Skin epidermis (tissue), 12 donors: ENCODE measurements at regions not wholly inside any gene's neighbourhood (a gene's known extent, or its start where the extent isn't known, plus 50 kb on each side); places are given as distances from the start of the nearest gene placed in this dataset.
A peak's percentile ranks its signal among the peaks of the same experiment; 100 is the strongest.

Experiments used
- H3K27ac ChIP-seq, 21 experiments: fragments of 200-600 bp; sonication (generic) in 11 of 21; one replicate each; pipeline ENCODE4 v1.5.0; 2020; ENCODE audit warnings: mild to moderate bottlenecking in 3 of 21, inconsistent platforms in 2 of 21, moderate library complexity in 2 of 21
- H3K4me3 ChIP-seq, 7 experiments: fragments of 200-600 bp; sonication (generic) in 2 of 7; one replicate each; pipeline ENCODE4 v1.5.0; 2020; ENCODE audit warnings: inconsistent platforms in 2 of 7, mild to moderate bottlenecking in 2 of 7, moderate library complexity in 1 of 7

GRCh38 chr13:24093047-24093446 lies 67.5 kb upstream of the SPATA13 start:
- Histone ChIP-seq H3K4me3 (no peak overlapping the region), H3K27ac (no peak overlapping the region)

DNA sequence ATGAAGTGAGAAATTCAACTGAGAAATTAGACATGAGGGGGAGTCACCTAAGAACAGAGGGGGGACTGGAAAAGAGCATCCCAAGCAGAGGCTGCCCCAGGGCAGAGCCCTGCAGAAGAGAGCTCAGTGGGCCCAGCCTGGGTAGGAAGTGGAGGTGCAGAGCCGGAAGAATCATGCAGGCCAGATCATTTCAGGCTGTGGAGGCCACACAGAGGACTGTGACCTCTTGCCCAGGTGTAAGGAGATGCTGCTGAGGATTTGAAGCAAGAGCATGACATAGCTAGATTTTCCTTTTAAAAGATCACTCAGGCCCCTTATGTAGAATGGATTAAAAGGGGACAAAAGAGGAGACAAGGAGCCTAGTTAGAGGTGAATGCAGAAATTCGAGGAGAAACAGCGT lies 63.9 kb upstream of the SPATA13 start:
- Histone ChIP-seq H3K27ac (no peak overlapping the region), H3K4me3 (no peak overlapping the region)

GRCh38 chr13:24097064-24097463 lies 63.5 kb upstream of the SPATA13 start:
- H3K4me3 ChIP-seq, result no peak overlapping the region
- no peak overlapping the region for H3K27ac ChIP-seq

- Histone ChIP-seq H3K4me3 (no peak overlapping the region), H3K27ac (no peak overlapping the region)
These were observed 62.9 kb upstream of the SPATA13 start for GRCh38 chr13:24097667-24098066.

GRCh38 chr13:24099490-24099889 lies 61.0 kb upstream of the SPATA13 start:
- no peak overlapping the region for H3K27ac ChIP-seq
- no peak overlapping the region for H3K4me3 ChIP-seq

DNA sequence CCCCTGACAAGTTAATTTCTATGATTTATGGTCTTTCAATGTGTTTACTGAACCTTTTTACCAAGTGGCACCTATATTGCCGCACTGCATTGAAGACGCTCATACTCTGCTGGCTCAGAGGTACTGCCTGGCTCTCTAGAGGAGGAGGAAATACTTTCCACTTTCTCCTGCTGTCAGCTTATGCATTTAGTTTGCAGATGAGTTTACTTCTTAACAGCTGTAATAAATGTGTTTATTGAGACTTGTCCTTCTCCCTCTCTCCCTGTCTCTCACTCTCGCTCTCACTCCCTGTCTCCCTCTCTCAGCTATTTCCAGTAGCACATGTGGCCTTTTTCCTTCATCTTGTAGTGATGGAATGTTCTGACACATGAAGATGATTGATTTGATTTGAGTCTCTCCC lies 60.3 kb upstream of the SPATA13 start:
- Histone ChIP-seq H3K27ac (no peak overlapping the region), H3K4me3 (no peak overlapping the region)

GRCh38 chr13:24103782-24104372 lies 56.6 kb upstream of the SPATA13 start:
- H3K4me3 ChIP-seq, result no peak overlapping the region
- no peak overlapping the region for H3K27ac ChIP-seq

GRCh38 chr13:24104723-24105122 lies 55.8 kb upstream of the SPATA13 start:
- Histone ChIP-seq H3K27ac (no peak overlapping the region), H3K4me3 (no peak overlapping the region)

DNA sequence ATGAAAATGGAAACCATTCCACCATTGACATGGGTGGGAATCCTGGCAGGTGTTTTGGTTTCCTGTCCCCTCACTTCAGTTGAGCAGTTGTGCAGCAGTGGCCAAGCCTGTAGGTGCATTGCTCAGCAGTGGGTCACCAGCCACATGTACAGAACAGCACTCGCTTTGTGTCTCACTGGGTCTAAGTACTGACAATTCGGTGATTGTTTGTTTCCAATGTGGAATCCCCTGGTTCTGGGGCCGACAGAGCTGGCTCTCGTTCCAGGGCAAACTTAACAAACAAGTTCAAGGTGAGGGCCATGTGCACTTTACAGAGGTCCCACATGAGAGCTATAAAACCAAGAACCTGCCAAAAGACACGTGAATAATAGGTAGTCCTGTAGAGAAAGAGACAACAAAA lies 54.1 kb upstream of the SPATA13 start:
- H3K27ac ChIP-seq, result no peak overlapping the region

GRCh38 chr13:24107955-24108614 lies 52.4 kb upstream of the SPATA13 start:
- Histone ChIP-seq H3K4me3 (no peak overlapping the region), H3K27ac (peak overlapping the region in 2 of 21 experiments; percentile 28 to 42)

More for the DNA sequence above, 54.1 kb upstream of the SPATA13 start:
- no peak overlapping the region for H3K4me3 ChIP-seq

- no peak overlapping the region for H3K27ac ChIP-seq
- H3K4me3 ChIP-seq, result no peak overlapping the region
These were observed 51.9 kb upstream of the SPATA13 start for GRCh38 chr13:24108615-24108965.

DNA sequence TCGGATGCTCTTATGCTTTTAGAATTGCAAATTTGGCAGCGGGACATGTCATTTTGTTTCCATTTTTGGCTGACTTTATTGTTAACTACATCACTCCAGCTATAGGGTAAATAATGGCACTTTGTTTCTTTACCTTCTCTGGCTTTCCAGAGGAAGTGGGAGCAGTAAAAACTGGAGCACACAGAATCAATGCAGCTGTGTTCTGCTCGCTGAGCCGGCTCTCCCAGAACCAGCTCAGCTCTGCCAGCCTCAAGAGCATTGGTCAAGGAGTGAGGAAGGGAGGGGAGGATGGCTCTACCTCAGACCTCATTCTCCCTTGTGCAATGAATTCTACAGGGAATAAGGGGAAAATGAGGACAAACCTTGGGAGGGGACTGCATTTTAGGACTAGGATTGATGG lies 50.5 kb upstream of the SPATA13 start:
- H3K27ac ChIP-seq, result peak overlapping the region in 1 of 21 experiments; percentile 25
- H3K4me3 ChIP-seq, result no peak overlapping the region
